ENCODE measurements at regions not wholly inside any gene's neighbourhood (a gene's known extent, or its start where the extent isn't known, plus 50 kb on each side); places are given as distances from the start of the nearest gene placed in this dataset.

DNA sequence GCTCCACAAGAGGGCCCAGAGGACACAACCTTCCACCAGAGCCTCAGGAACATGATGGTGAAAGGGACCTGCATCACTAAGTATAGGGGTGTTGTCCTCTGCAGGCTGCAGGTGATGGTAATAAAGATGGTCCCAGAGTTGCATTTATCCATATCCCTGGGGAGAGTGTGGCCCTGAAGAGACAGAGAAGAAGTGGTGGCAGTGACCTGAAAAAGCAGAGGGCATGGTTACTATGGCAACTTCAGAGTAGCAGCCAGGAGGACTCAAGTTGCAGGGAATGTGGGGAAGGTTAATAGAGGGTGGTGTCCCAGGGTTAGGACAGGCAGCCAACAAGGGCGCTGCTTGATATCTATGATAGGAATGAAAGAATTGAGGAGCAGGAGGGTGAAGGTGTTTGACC, 57.1 kb downstream of the HLA-A start:
- no peak for DNase-seq

DNA sequence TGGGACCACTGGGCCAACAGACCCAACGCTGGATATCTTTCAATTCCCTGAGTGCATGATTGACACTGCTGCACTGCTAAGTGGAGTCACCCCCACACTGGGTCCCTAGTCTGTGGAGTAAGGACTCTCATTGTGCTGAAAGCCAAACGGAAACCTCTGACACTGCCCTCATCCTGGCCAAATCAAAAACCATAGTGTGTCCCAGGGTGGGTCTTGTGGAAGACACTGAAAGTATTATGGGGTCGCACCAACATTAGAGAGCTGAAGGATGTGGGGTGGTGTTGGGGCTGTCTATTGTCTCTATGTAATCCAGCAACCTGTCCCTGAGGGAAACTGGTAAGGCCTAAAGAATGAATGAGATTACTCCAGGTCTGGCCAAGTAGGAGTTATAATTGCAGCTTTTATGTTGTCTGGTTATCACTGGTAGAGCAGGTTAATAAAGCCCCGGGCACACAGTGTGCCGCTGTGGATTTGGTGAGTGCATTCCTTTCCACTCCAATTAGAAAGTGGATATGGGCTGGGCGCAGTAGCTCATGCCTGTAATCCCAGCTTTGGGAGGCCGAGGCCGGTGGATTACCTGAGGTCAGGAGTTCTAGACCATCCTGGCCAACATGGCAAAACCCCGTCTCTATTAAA, 57.9 kb downstream of the HLA-A start:
- DNase-seq = no peak

- DNase-seq = no peak
Observed at GRCh38 chr6:30002871-30003270, 58.2 kb upstream of the POLR1H start.

DNA sequence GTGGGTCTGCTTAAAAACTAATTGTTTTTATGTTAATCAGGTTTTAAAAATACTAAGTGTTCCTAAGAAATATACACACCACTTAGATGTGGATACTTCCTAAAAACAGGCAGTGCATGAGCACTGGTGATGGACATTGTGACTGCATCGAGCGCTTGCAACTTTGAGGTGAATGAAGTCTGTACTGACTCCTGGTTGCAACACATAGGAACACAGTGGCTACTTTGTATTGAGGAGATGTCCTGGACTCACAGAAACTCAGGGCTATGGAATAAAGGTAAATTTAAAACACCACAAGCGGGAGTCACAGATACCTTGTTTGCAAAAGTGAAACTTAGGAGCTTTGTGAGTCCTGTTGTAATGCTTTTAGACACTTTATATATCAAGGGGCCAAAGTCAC, 55.6 kb upstream of the POLR1H start:
- DNase-seq = no peak

DNA sequence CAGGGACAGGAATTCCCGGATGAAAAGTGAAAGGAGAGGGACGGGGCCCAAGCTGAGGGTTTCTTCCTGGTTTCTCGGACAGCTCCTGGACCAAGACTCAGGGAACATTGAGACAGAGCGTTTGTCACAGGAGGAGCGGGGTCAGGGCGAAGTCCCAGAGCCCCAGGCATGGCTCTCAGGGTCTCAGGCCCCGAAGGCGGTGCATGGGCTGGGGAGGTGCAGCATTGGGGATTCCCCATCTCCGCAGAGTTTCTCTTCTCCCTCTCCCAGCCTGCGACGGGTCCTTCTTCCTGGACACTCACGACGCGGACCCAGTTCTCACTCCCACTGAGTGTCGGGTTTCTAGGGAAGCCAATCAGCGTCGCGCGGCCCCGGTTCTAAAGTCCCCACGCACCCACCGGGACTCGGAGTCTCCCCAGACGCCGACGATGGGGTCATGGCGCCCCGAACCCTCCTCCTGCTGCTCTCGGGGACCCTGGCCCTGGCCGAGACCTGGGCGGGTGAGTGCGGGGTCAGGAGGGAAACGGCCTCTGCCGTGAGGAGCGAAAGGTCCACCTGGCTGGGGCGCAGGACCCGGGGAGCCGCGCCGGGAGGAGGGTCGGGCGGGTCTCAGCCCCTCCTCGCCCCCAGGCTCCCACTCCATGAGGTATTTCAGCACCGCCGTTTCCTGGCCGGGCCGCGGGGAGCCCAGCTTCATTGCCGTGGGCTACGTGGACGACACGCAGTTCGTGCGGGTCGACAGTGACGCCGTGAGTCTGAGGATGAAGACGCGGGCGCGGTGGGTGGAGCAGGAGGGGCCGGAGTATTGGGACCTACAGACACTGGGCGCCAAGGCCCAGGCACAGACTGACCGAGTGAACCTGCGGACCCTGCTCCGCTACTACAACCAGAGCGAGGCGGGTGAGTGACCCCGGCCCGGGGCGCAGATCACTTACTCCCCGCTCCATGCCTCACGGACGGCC, 54.6 kb upstream of the POLR1H start:
- peak; percentile 6 for DNase-seq

GRCh38 chr6:30007132-30007764, 53.8 kb upstream of the POLR1H start:
- DNase-seq = peak; percentile 12

- no peak for DNase-seq
Observed at GRCh38 chr6:30009113-30009512, 52.0 kb upstream of the POLR1H start.

Measured in stimulated activated CD4-positive, alpha-beta T cell treated with anti-CD3 and anti-CD28 coated beads, Interleukin-1b, Interleukin-23, amount 100 ng/mL, for 48 hours (primary cell).